Right lobe of liver (tissue), 4 donors: ENCODE measurements at regions not wholly inside any gene's neighbourhood (a gene's known extent, or its start where the extent isn't known, plus 50 kb on each side); places are given as distances from the start of the nearest gene placed in this dataset.

Experiments used
- POLR2A ChIP-seq: fragments of 450-650 bp; IDR thresholded peaks from one replicate; pipeline ENCODE4 v1.6.1; 2017; ENCODE audit warnings: antibody characterized with exemption, mild to moderate bottlenecking
- TF ChIP-seq, protein P1 (sequence below), 4 donors: fragments of 200-600 bp in 3 of 4; fragments of 450-650 bp in 1 of 4; IDR thresholded peaks; one replicate each; pipeline versions ENCODE4 v1.5.1 to v1.8.0; 2016 to 2022; ENCODE audit warnings: antibody characterized with exemption in 4 of 4, mild to moderate bottlenecking in 2 of 4
- donor health status: DM: no; HTN: no; CAD: no.
- donor health status: DM: no; HTN: no; CAD: no.
- donor health status: DM: no; HTN: yes; CAD: no.

DNA sequence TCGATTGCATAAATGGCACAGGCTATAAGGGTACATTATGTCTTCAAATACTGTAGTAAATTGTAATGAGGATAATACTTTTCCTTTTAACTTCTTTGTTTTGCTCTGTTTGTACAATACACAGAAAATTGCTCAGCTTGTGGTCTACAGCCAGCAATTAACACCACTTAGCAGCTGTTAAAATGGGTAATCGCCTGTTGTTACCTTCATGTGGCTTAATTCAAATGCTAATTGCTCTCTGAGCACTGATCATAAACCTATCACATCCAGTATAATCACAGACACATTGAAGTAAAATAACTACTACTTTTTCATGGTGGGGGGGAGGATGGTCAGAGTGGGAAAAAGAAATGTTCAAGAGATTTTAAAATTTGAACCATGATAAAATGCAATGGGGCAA lies 1164.1 kb upstream of the CNTN5 start:
- TF ChIP-seq, protein P1, sequence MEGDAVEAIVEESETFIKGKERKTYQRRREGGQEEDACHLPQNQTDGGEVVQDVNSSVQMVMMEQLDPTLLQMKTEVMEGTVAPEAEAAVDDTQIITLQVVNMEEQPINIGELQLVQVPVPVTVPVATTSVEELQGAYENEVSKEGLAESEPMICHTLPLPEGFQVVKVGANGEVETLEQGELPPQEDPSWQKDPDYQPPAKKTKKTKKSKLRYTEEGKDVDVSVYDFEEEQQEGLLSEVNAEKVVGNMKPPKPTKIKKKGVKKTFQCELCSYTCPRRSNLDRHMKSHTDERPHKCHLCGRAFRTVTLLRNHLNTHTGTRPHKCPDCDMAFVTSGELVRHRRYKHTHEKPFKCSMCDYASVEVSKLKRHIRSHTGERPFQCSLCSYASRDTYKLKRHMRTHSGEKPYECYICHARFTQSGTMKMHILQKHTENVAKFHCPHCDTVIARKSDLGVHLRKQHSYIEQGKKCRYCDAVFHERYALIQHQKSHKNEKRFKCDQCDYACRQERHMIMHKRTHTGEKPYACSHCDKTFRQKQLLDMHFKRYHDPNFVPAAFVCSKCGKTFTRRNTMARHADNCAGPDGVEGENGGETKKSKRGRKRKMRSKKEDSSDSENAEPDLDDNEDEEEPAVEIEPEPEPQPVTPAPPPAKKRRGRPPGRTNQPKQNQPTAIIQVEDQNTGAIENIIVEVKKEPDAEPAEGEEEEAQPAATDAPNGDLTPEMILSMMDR (IDR thresholded peaks at IDR 0.05), result no peak
- TF ChIP-seq POLR2A, result no peak
